ENCODE measurements at regions not wholly inside any gene's neighbourhood (a gene's known extent, or its start where the extent isn't known, plus 50 kb on each side); places are given as distances from the start of the nearest gene placed in this dataset.

DNA sequence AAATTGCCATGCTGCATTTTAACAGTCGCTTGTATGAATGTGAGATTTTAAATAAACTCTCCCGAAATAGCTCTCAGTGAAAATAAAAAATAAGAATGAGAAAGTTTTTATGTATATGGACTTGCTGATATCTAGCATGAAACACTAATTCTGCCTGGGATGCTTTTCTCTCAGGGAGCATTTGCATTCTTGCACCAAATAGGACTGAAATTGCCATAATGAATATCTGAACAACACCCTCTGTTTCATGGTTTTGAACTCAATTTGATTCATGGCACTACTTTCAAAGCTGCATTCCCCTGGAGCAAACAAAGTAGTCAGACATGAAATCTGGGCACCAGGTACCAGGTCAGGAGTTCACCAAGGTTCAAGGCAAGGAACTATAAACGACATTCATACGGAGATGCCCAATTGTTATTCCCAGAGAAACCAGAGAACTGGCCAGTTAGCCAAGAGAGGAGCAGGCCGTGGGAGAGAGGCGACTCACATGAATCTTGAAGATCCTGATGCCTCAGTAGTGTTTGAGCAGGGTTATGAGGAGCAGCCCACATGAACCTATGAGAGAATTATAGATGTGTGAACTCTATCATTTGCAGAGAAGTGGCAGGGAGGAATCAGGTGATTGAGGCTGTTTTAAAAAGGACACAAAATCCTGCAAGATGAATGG lies 270.6 kb upstream of the ZC3H12C start:
- Histone ChIP-seq H3K36me3 (no peaks in the 10 kb centered on the region), H3K9me3 (no peaks in the 10 kb centered on the region), H3K4me3 (no peak overlapping the region), H3K27me3 (replicated peaks in 1 of 7) (no peaks in the 10 kb centered on the region), H3K4me1 (peaks cover 0 to 5% (median 0%) of the 10 kb centered on the region in 6 donors), H3K27ac (no peak overlapping the region)
- 86 to 97% (median 90%) methylated on average over 6 of the region's 6 CpGs for WGBS, 5 donors
- TF ChIP-seq POLR2AphosphoS5 (IDR thresholded peaks at IDR 0.05) (no peak), POLR2A (IDR thresholded peaks at IDR 0.05) (no peak)
- TF ChIP-seq, protein P1, sequence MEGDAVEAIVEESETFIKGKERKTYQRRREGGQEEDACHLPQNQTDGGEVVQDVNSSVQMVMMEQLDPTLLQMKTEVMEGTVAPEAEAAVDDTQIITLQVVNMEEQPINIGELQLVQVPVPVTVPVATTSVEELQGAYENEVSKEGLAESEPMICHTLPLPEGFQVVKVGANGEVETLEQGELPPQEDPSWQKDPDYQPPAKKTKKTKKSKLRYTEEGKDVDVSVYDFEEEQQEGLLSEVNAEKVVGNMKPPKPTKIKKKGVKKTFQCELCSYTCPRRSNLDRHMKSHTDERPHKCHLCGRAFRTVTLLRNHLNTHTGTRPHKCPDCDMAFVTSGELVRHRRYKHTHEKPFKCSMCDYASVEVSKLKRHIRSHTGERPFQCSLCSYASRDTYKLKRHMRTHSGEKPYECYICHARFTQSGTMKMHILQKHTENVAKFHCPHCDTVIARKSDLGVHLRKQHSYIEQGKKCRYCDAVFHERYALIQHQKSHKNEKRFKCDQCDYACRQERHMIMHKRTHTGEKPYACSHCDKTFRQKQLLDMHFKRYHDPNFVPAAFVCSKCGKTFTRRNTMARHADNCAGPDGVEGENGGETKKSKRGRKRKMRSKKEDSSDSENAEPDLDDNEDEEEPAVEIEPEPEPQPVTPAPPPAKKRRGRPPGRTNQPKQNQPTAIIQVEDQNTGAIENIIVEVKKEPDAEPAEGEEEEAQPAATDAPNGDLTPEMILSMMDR (IDR thresholded peaks at IDR 0.05 in 8 of 11, conservative IDR thresholded peaks at IDR 0.05 in 3 of 11) = no peak
- no peak for DNase-seq
- intact Hi-C loops (cut with DNase I; ENCODE audit: low total_unique reads) = no loop called here

DNA sequence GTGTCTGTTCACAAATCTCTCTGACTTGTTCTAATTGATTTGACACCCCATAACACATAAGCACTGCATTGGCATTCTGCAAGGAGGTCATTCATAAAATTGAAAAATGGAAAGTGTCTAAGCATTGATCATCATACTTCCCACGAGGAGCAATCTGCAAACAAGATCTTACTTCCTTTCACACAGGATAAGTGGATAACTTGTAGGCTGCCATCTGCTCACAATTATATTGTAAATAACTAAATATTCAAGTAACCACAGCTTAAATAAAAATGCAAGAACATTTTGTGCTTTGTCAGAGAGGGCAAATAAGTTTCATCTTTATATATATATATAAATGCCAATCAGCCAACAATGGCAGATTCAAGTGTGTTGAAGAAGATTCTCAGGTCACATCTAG lies 264.8 kb upstream of the ZC3H12C start:
- no peak overlapping the region for H3K4me3 ChIP-seq

DNA sequence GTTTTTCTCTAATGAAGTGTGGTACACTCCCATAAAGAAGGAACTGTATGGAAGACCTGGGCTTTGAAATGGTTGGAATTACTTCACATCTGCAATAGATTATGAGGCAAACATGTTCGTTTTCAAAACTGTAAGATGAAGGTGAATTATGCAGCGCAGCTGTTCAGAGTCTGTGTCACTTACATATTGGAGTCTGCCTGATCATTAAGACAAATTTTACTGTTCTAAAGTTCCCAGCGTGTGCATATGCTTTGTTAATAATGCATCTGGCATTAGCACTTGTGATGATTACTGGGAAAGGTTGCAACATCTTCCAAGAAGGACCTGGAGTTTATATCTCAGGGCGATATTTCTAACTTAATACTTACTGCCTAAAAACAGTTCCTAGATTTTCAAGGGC lies 255.2 kb upstream of the ZC3H12C start:
- WGBS, 5 donors = 68 to 85% (median 80%) methylated on average over 4 of the region's 4 CpGs
- Histone ChIP-seq H3K27me3 (replicated peaks in 1 of 7) (no peaks in the 10 kb centered on the region), H3K27ac (no peak overlapping the region), H3K36me3 (no peaks in the 10 kb centered on the region), H3K4me3 (no peak overlapping the region), H3K9me3 (no peaks in the 10 kb centered on the region), H3K4me1 (no peaks in the 10 kb centered on the region)
- intact Hi-C loops (cut with DNase I; ENCODE audit: low total_unique reads) = no loop called here
- no peak for TF ChIP-seq POLR2A (IDR thresholded peaks at IDR 0.05)
- DNase-seq = no peak

More for the DNA sequence above, 264.8 kb upstream of the ZC3H12C start:
- no peak for TF ChIP-seq POLR2A (IDR thresholded peaks at IDR 0.05)
- TF ChIP-seq, protein P1 (IDR thresholded peaks at IDR 0.05 in 8 of 11, conservative IDR thresholded peaks at IDR 0.05 in 3 of 11) = no peak
- Histone ChIP-seq H3K4me1 (no peaks in the 10 kb centered on the region), H3K27ac (no peak overlapping the region), H3K27me3 (replicated peaks in 1 of 7) (no peaks in the 10 kb centered on the region), H3K9me3 (peaks cover 0 to 5% (median 0%) of the 10 kb centered on the region in 8 donors), H3K36me3 (no peaks in the 10 kb centered on the region)
- whole genome bisulfite sequencing, 5 donors = 29 to 61% (median 42%) methylated on average over 1 of the region's 1 CpG
- no peak for DNase-seq
- intact Hi-C loops (cut with DNase I; ENCODE audit: low total_unique reads) = no loop called here

DNA sequence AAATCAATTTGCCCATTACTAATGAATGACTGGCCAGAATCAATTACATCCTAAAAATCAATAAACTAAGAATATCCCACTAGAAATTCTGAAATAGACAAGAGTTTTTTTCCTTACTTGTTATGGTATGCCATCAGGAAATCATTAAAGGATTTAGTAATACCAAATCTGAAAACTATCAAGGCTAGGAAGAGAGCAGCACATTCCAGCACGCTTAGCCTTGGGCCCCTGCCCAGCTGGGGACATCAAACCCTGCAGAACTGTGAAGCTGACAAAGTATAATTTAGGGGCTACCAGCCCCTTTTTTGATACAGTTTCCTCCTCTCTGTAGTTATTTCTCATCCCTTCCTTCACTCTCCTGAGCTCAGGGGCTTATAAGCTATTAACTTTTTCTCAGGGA lies 247.8 kb upstream of the ZC3H12C start:
- TF ChIP-seq POLR2AphosphoS5 (IDR thresholded peaks at IDR 0.05) (no peak), POLR2A (IDR thresholded peaks at IDR 0.05) (no peak)
- TF ChIP-seq, protein P1 (IDR thresholded peaks at IDR 0.05 in 8 of 11, conservative IDR thresholded peaks at IDR 0.05 in 3 of 11) = no peak
- H3K9me3 ChIP-seq = no peaks in the 10 kb centered on the region
- no peak overlapping the region for H3K4me3 ChIP-seq
- intact Hi-C loops (cut with DNase I; ENCODE audit: low total_unique reads) = no loop called here
- no peak for DNase-seq
- peak overlapping the region in 4 of 8 donors; percentile 8 to 43 (median 26) for H3K27ac ChIP-seq
- H3K36me3 ChIP-seq = no peaks in the 10 kb centered on the region
- H3K4me1 ChIP-seq = peaks cover 0 to 10% (median 0%) of the 10 kb centered on the region in 6 donors
- H3K27me3 ChIP-seq (replicated peaks in 1 of 7) = no peaks in the 10 kb centered on the region
- WGBS, 5 donors = 43 to 74% (median 69%) methylated on average over 1 of the region's 1 CpG

Data from spleen (tissue), 11 donors.